Neural progenitor cell (in vitro differentiated cells): ENCODE measurements at regions not wholly inside any gene's neighbourhood (a gene's known extent, or its start where the extent isn't known, plus 50 kb on each side); places are given as distances from the start of the nearest gene placed in this dataset.

Experiments
- EZH2 ChIP-seq: fragments of 200-600 bp; sonication (generic); IDR thresholded peaks from 2 replicates; pipeline ENCODE4 v1.6.1; 2017; ENCODE audit warnings: antibody characterized with exemption, mild to moderate bottlenecking, moderate library complexity
- EZH2phosphoT487 ChIP-seq: fragments of 200-600 bp; sonication (generic); IDR thresholded peaks from 2 replicates; pipeline ENCODE4 v1.6.1; 2017; ENCODE audit warnings: antibody characterized with exemption
- TF ChIP-seq, protein P1 (sequence below): fragments of 200-600 bp; sonication (generic); IDR thresholded peaks from 2 replicates; pipeline ENCODE4 v1.5.1; 2017; ENCODE audit warnings: antibody characterized with exemption, mild to moderate bottlenecking

- TF ChIP-seq, protein P1, sequence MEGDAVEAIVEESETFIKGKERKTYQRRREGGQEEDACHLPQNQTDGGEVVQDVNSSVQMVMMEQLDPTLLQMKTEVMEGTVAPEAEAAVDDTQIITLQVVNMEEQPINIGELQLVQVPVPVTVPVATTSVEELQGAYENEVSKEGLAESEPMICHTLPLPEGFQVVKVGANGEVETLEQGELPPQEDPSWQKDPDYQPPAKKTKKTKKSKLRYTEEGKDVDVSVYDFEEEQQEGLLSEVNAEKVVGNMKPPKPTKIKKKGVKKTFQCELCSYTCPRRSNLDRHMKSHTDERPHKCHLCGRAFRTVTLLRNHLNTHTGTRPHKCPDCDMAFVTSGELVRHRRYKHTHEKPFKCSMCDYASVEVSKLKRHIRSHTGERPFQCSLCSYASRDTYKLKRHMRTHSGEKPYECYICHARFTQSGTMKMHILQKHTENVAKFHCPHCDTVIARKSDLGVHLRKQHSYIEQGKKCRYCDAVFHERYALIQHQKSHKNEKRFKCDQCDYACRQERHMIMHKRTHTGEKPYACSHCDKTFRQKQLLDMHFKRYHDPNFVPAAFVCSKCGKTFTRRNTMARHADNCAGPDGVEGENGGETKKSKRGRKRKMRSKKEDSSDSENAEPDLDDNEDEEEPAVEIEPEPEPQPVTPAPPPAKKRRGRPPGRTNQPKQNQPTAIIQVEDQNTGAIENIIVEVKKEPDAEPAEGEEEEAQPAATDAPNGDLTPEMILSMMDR = no peak
- TF ChIP-seq EZH2 (no peak), EZH2phosphoT487 (no peak)
Observed at GRCh38 chr13:82701020-82701419, 1181.3 kb downstream of the SLITRK1 start.
